Choroid plexus epithelial cell (primary cell): ENCODE measurements at regions not wholly inside any gene's neighbourhood (a gene's known extent, or its start where the extent isn't known, plus 50 kb on each side); places are given as distances from the start of the nearest gene placed in this dataset.

ENCODE experiments used
- DNase-seq: peaks from one replicate; pipeline ENCODE4 v3.0.0-alpha.2; 2010; ENCODE audit warnings: low read depth
- H3K4me3 ChIP-seq: 2 replicates; pipeline ENCODE4 v1.5.1; 2011; ENCODE audit warnings: low read depth, mild to moderate bottlenecking, control low read depth, low read length, moderate library complexity
- TF ChIP-seq, protein P1 (sequence below): conservative IDR thresholded peaks from 2 replicates; pipeline ENCODE4 v1.5.1; 2011; ENCODE audit warnings: low read depth, mild to moderate bottlenecking, control low read depth, inconsistent platforms, low read length, moderate library complexity

DNA sequence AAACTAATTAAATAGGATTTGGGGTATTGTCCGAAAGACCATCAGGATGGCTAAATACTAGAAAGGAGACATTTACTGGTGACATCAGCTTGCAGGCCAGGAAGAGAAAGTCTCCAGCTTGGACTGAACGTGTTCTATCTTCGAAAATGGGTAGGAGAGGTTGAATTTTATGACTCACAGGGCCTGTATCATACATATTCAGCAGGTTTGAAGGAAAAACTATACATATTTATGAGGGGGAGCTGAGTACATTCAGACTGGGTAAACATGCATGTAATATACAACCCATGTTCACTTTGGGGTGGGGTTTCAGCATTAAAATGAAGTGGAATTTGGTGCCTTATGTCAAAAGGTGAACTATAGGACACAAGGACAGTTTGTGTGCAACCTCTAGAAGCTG lies 129.3 kb upstream of the CRBN start:
- TF ChIP-seq, protein P1, sequence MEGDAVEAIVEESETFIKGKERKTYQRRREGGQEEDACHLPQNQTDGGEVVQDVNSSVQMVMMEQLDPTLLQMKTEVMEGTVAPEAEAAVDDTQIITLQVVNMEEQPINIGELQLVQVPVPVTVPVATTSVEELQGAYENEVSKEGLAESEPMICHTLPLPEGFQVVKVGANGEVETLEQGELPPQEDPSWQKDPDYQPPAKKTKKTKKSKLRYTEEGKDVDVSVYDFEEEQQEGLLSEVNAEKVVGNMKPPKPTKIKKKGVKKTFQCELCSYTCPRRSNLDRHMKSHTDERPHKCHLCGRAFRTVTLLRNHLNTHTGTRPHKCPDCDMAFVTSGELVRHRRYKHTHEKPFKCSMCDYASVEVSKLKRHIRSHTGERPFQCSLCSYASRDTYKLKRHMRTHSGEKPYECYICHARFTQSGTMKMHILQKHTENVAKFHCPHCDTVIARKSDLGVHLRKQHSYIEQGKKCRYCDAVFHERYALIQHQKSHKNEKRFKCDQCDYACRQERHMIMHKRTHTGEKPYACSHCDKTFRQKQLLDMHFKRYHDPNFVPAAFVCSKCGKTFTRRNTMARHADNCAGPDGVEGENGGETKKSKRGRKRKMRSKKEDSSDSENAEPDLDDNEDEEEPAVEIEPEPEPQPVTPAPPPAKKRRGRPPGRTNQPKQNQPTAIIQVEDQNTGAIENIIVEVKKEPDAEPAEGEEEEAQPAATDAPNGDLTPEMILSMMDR: no peak
- no peak for DNase-seq
- H3K4me3 ChIP-seq: no peak overlapping the region

DNA sequence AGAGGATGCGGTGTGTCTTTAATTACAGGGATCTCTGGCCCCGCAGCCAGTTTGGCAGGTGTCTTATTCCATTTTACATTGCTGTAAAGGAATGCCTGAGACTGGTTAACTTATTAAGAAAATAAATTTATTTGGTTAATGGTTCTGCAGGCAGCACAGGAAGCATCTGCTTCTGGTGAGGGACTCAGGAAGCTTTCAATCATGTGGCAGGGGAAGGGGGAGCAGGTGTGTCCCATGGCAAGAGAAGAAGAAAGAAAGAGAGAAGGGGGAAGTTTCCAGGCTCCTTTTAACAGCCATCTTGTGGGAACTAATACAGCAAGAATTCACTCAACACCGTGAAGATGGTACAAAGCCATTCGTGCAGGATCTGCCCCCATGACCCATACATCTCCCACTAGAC lies 128.0 kb upstream of the CRBN start:
- H3K4me3 ChIP-seq: no peak overlapping the region
- TF ChIP-seq, protein P1: no peak
- no peak for DNase-seq

DNA sequence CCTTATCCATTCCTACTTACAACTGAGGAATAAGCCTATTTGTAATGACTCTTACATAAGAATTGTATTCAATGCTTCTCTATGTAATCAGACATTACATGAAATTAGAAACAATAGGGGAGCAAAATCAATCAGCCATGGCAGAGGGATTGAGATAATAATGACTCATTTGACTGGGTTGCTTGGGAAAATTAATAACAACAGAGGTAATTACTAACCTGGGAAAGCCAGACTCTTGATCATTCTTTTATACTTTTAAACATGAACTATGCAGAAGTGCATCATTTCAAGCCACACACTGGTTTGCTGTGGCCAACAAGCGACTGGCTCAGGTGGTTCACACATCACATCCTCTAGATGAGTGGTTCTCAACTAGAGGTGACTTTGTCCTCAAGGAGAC lies 126.3 kb upstream of the CRBN start:
- no peak for DNase-seq
- TF ChIP-seq, protein P1: no peak
- no peak overlapping the region for H3K4me3 ChIP-seq

DNA sequence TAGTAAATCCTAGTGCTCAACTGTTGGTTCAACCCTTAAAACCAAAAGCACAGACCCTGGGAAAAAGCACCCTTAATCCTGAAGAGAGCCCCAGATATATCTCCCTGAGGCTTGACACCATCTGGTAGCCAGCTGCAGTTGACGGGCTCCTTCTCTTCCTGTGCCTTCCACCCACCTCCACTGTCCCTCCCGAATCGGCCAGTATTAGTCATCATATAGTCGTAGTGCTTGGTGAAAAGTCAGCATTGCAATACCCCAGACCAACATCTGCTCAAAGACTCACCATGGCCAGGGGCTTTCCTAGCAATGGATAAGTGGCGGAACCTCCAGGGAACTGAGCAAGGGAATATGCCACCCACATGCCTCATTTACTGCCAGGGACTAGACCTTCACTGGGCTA lies 125.6 kb upstream of the CRBN start:
- TF ChIP-seq, protein P1: no peak
- no peak for DNase-seq
- no peak overlapping the region for H3K4me3 ChIP-seq

DNA sequence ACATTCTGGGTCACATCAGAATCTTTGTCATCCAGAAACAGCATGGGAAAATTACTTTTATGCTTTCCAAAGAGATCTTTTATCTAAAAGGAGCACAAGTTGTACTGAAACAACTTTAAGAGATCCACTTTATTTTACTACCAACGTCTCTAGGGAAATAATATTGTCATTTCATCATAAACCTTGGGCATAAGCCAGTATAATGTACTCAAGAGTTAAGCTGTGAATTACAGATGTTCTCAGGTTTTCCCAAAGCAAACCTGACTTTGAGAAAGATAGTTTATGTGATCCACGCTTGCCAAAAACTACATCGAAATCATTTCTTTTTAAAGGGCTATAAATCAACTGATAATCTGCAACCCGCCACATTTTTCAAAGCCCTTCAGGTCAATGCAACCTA lies 124.1 kb upstream of the CRBN start:
- no peak overlapping the region for H3K4me3 ChIP-seq
- TF ChIP-seq, protein P1: no peak
- DNase-seq: no peak

DNA sequence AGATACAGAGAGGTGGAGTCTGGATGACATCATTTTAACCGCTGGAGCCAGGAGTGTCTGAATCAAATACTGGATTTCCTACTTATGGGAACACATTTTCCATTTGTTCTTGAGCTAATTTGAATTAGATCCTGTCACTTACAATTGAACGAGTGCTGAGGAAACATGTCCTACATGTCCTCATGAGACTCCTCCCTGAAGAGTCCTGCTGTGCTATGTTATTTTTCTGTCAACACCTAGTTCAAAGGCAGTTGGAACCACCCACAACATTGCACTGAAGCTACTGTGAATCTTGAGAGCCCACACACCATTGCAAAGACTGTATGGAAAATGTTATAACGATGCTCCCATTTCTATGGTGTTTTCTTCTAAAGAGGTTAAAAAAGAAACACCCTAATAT lies 123.5 kb upstream of the CRBN start:
- no peak for DNase-seq
- no peak overlapping the region for H3K4me3 ChIP-seq
- TF ChIP-seq, protein P1: no peak

DNA sequence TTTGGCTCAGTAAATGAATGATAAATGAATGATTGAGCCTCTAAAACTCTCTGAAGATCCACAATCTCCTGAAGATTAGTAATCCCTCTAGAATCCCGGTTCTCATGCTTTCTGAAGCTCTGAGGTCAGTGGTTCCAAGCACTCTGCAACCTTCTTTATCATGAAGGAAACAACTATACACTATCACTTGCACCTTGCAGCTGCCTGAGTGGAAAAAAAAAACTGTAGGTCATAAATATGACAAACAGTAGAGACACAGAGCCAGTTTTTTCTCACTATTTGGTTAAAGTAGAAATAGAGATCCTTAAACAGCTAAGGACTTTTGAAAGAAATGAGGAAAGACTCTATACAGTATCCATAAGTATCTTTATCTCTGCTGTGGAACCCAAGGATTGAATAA lies 122.0 kb upstream of the CRBN start:
- TF ChIP-seq, protein P1: no peak
- no peak overlapping the region for H3K4me3 ChIP-seq
- no peak for DNase-seq
